ENCODE measurements at regions not wholly inside any gene's neighbourhood (a gene's known extent, or its start where the extent isn't known, plus 50 kb on each side); places are given as distances from the start of the nearest gene placed in this dataset.

DNA sequence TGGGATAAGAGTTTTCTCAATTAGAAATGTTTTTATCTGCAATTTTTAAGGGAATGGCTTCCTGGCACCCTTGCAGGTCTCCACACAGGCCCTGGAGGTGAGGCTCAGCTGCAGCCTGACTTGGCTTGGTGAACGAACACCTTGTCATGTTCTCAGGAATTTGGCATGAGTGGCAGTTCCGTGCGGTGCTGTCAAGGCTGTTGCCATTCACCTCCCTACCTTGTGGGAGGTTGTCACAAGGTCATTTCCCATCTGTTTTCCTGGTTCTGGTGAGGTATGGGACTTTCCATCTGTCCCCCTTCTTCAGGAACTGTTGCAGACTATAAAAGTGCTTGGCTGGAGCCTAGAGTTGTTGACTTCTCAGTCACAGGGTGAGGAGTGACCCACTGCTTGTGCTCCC lies 82.9 kb downstream of the ELOVL4 start:
- DNase-seq, result no peak

DNA sequence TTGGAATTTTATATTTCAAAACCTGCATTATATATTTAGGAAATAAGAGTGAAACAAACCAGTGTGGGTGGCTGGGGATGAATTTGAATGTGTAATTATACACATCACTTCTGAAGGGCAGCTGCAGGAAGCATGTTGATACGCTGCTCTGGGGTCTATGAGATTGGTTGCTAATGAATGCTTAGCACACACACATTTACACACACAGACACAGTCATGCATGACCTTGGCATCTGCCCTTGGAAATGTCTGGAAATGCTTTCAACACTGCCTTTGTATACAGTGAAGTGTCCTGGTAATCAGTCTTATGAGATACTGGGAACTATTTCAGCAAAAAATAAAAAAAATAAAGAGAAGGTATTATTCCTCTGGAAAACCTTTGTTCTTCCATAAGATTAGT lies 83.4 kb downstream of the ELOVL4 start:
- DNase-seq, result no peak

DNA sequence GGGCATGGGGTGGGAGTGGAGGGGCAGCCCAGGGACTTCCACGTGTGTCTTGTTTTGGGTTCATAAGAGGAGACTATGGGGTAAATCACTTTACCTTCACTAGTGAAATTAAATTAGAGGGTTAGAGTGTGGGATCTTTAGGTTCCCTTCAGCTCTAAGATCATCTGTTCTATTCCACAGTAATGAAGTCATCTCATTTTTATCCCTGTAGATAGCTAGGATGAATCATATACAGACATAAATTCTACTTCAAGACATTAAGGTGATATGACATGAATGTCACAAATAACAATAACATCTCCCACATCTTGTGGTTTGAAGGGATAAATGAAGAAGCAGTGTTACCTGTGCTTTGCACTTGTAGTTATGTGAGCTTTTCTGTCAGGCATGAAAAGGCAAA lies 83.8 kb downstream of the ELOVL4 start:
- DNase-seq, result no peak

DNA sequence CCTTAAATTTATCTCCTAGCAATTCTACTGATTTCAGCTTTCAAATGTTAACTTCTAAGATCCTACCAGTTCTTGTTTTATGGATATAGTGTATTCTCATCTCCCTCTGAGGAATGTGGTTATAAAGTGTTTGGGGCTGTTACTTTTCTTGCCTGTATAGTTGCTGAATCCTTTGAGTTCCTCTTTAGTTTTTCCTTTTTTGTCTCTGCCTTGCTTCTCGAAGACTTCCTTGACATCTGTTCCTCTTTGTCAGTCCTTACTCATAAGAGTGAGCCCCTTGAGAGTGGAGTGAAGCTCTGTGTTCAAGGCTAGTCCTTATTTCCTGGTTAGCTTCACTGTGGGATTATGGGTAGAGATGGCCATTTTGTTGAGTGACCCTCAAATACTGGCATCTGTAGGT lies 84.6 kb downstream of the ELOVL4 start:
- no peak for DNase-seq

DNA sequence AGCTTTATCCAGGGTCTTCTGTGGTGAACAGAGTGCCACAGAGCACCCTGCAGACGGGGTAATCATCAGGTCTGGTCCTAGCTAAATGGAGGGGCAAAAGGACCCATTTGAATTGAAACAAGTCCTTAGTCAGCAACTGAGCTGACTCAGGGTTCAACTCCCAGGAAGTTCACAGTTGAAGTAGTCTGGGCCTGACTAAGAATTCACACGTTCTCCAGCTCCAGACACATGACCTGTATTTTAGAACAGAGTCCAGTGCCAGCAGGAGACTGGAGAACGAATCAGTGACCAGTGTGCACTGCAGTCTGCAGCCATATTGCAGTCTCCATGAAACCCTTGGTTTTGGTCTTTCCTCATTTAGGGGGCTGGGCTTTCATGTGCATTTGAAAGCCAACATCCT lies 85.2 kb downstream of the ELOVL4 start:
- DNase-seq, result no peak

DNA sequence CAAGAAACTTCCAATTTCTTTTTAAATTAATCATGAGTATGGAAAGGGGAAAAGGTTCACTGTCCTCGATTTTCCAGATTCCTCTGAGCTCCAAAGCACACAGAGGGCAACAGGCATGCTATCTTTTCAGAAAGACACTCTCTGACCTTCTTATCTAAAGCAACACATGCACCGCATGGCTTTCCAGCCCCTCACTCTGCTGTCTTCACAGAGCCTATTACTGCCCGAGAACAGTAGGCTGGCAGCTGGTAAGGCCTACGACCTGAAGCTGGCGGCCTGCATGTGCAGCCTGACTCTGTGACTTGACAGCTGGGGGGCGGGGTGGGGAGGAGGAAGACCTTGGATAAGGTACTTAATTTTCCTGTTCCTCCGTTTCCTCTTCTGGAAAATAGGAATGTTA lies 86.3 kb downstream of the ELOVL4 start:
- DNase-seq, result no peak

DNA sequence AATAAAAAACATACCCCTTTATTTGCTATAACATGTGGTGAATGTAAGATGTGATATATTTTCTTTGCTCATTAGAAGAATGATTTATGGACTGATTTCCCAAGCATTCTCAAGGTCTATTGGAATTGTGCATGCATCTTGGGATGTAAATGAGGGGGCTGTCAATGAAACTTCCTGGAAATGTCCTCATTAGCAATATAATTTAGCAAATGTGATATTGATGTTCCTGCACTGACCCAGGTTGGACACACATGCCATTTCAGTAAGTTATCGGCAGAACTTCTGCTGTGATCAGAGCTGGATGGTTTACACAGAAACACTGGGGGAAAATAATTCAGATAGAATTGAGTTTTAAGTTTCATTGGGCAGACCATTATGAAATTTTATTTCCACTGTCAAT lies 99.9 kb downstream of the ELOVL4 start:
- no peak for DNase-seq

DNA sequence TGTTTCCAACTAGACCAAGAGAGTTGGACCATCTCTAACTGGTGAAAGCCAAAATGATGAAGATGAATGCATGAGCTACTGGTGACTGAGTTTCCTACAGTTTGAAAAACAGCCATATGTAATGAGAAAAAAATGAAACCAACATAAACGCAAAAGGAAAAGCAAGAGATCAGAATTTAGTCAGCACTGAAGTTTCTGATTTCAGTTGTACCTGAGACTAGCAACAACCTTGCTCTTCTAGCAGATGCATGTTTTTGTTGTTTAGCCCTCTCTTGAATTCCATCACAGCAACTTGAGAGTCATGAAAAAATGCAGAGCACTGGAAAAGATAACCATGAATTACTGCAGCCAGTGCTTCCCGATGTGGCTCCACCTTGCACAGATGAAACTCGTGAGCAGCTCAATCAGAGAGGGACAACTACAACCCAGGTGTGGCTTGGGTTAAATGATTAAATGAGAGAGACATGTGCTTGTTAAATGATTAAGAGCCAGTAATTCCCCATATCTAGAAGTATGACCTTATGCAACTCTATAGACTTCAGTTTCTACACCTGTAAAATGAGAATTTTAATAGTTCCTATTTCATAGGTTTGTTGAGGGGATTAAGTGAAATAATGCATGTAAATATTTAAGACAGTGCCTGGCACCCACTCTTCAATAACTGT lies 104.8 kb downstream of the ELOVL4 start:
- DNase-seq, result no peak

DNA sequence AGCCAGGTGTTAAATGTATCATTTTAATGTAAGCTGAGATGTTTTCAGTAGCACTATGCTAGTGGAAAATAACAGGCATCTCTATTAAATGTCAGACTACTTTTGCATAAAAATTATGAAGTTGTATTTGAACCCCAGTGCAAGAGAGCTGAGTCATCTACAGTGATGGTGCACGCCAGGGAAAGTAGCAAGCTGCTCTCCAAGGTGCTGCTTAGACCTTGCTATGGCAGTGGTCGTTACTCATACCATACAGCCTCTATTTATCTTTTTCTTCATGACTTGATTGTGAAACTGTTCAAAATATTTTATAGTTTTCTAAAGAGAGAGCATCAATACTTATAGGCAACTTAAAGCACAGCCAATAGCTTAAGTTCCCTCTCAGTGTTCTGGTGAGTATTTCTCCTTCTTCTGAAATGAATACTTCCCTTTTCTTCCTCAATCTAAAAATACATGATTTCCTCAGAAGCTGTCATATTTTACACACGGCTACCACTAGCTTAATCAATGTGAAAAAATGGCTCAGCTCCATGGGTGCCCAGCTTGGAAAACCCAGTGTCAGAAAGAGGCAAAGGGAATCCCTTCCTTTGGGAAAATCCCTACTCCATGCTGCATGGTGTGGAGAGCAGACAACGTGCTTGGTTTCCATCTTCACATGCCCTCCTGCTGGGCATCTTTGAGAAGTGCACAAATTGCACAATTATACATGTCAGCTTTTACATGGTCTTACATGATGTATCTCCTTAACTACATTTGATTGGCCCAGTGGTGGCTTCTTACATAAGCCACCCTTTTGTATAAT lies 105.6 kb downstream of the ELOVL4 start:
- DNase-seq, result no peak

DNA sequence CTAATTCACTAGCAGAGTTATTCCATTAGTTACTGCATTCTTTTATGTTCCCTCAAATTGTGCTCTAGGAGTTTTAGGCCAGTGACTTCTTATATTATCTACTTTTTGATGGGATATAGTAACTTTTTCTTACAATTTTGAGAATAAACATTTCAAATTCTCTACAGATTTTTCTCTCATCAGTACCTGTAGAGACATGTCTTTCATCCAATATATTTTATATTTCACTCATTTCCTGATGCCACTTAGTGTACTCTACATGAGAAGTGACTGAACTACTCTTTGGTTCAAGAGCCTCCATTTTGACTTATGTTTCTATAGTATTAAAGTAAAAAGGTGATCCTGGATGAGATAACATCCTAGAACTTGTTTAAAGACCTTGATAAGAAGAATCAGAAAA lies 108.5 kb downstream of the ELOVL4 start:
- no peak for DNase-seq

DNA sequence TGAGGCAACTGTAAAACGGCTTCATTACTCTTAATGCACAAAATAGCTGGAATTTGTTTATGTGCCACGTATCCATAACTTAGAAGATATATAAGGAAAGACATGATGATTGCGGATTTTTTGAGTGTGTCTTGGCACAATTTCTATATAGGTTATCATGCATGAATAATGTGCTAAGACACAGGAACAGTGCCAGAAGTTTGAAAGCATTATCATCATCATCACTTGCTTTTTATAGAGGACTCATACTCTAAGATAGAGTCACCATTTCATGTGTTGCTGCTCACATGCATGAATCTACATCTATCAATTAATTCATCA lies 113.4 kb downstream of the ELOVL4 start:
- no peak for DNase-seq

DNA sequence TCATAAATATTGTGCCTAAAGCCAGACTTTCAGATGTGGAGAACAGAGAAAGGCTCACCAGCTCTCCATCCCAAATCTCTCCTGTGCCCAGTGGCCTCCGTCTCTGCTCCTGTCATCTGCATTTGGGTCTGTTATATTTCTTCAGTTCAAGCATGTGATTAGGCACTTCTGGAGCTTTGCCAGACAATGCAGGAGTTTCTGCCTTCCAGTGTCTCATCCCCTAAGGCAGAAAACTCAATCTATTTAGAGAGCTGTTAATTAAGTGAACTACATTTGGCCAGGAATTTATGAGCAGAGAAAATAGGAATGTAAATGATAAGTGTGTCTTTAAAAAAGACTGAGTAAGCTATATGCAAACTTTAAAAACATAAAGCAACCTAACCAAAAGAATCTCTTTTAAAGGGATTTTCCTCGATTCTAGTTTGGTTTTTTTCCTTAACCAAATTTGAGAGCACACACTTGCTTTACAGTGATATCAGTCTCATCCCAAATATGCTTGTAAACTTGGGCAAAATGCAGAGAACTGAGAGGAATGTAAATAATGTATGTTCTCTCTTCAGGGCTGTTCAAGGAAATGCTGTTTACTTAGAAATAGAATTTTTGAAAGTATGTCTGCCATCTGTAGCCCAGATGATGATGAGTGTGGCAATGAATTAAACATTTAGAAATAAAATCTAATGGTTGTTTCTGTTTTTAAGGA lies 113.9 kb downstream of the ELOVL4 start:
- no peak for DNase-seq

DNA sequence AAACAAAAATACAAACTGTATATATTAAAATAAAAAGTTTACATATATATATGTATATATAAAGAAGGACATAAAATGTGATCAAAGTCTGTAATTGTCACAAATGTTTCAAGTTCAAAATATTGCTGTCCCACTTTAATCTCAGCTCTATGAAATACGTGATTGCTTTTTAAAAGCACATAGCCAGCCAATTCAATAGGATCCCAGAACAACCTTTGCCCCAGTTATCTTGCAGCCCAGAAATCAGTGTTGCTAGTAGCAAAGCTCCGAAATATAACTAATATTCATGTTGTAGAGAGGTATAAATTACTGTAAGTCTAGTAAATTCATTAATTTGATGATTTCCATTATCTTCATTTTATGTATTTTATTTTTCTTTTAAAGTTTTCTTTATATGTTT lies 114.6 kb downstream of the ELOVL4 start:
- DNase-seq, result no peak

DNA sequence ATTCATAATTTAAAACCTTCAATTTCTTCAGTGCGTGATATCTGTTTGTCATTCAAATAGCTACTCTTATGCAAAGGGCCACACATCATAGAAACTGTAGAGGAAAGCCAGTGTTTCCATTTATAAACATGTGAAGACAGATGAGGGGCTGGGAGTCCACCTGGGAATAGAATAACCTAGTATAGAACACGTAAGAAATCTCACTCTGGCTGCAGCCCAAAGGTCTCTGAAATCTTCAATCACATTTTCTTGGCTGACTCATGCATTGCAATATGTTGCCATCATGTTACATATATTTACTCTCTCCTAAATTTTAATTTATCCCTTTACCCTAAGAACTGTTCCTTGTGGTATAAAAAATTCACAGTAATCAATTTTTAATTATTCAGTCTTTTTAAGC lies 123.2 kb downstream of the ELOVL4 start:
- no peak for DNase-seq

DNA sequence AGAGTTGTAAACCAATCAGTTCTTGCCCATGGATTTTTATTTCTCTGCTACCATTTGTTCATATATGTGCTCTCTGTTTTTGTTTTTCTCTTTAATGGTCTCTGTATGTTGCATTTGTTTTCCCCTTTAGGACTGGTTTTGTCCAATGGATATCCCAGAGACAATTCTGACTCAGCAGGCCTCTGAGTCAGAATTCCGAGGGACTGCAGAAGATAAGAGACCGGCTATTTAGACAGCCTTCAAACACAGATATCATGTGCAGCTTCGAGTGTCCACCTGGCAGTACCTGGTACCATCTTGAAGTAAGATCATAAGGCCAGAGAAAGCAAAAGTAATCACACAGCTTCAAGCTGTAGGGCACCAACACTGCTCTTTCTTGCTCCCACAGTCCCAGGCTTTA lies 125.5 kb downstream of the ELOVL4 start:
- DNase-seq, result no peak

DNA sequence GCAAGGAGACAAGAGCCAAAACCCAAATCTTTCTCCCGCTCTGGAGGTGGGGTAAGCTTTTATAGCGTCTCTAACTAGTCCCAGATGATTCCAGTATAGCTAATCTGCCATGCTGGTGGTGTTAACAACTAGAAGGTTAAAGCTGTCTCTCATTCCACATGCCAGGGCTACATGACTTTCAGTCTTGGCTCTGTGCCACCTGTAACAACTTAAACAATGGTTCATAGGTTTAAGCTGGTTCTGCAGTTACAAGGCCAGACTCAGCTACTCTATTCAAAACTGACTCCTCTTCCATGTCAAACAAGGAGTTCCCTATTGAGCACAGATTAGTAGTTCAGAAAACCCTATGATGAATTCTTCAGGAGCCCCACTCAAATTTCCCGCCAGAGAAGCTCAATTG lies 128.9 kb downstream of the ELOVL4 start:
- no peak for DNase-seq

DNA sequence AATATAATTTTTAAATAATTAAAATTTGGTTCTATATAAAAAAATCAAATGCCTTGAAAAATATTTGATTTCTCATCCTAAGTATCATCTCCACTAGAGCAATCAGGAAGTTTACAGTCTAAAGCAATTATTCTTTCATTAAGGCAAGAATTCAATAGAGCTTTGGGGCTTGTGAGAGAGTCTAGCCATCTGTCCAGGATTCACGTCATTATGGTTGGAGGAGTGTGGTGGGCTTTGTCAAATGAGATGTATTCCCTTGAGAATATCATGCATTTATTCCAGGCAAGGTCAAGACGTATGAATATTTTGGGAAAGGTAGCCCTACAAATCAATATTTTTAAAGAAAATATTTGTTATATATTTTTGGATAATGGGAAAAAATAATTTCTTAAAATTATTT lies 132.4 kb downstream of the ELOVL4 start:
- no peak for DNase-seq

DNA sequence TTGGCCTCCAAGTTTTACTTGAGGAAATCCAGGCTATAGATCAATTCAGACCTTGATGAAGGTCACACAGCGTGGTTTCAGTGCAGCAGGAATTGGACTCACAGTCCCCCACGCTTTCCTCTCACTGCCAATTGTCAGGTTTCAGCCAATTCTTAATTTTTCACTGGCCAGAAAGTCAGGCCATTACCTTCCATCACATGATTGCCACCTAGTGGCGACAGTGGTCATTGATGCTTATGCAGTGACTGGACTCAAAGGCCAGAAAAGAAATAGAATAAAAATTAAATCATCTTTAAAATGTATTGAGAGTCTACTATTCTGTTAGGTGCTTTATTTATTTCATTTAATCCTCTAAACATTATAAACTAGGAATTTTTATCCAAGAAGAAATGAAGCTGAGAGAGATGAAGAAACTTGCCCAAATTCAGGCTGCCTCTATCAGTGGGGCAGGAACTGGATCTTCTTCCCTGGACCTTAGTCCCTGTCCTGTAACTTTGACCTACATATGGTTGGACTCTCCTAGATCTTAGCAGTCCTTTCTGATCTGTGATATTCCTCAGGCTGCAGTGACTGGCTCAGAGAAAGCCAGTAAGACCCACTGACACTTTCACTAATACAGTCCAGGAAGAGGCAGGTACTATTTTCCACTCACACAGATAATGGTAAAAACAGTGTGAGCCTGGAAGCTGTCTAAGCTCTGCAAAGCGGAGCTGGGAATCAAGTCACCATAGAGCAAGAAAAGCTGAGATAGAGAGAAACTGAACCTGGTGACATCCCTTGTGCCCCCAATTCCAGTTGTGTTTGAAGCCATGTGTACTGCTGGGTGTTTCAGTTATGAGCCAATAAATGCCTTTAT lies 133.3 kb downstream of the ELOVL4 start:
- peak; percentile 55 for DNase-seq

DNA sequence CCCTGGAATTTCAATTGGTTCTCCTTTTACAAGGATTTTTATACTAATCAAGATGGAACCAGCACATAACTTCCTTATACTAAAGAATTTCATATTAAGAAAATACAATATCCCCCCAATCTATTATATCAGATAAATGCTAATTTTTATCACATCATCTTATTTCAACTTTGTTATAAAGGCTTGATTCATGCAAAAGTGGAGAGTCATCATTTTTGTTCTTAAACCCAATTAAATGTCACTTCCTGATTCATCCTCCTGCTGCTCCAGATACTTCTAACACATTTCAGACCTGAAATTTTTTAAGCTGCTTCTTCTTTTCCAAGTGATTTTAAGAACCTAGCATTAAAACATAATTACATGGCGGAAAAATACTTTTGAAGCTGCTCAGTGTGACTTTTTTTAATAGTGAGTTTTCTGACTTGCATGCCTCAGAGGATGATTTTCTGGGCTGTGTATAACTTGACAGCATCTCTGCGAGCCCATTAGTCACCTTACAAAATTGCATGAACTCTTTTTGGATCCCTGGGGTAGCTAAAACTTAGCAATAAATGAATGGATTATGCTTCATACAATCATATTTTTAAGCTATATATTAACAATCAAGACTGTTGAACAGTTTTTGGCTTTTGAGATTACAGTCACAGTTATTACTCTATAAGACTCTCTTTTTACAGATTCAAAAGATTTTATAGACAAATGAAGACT lies 134.1 kb downstream of the ELOVL4 start:
- DNase-seq, result no peak

DNA sequence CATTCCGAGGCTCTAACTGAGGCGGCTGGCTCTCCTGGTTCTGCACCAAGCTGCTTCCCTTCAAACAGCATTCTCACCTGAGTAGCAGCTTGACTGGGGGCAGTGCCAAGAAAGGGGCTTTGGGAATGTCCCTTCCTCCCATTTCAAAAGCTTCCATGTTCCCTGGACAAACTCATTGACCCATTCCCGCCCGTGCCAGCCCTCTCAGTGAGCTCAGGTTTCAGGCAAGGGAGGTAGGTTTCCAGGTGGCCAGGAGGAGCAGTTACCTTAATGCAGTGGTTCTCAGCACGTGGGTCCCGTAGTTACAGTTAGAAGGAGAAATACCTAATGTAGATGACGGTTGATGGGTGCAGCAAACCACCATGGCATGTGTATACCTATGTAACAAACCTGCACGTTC lies 135.2 kb downstream of the ELOVL4 start:
- no peak for DNase-seq

DNA sequence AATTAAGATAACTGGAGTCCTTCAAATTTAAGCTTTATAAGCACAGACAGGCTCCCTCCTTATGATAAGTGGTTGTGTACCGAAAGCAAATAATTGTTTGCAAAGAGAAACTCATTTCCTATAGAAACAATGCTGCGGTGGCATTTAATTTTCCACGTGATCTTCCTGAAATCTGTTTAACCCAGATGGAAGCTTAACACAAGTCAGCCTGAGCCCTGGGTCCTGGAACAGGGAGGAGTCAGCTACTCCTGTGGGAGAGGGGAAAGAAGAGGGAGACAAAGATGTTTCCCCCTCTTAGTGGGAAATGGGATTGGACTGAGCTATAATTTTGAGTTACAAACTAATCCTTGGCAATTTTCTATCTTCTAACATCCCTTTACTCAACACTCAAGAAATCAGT lies 136.5 kb downstream of the ELOVL4 start:
- no peak for DNase-seq

DNA sequence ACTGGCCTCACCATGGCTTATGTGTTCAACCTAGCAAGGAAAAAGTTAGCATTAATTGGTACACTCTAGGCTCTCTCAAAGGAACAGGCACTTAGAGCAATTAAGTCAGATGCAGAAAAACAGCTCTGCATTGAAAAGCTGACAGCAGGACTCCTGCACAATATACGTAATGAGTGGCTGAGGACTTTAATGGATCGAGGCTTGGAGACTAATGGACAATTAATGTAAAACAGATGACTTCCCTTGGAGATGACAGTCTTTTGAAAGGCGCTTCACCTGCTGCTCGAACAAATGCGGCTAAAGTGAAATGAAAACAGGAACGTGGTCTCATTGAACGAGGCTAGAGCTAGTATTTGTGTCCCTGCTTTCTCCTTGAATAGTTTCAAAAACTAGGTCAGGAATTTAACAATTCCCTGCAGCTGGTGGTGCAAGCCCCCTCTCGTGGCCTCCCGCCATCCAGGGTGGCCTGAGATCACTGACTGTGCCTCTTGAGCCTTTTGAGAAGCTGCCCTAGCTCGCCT lies 137.1 kb downstream of the ELOVL4 start:
- no peak for DNase-seq

DNA sequence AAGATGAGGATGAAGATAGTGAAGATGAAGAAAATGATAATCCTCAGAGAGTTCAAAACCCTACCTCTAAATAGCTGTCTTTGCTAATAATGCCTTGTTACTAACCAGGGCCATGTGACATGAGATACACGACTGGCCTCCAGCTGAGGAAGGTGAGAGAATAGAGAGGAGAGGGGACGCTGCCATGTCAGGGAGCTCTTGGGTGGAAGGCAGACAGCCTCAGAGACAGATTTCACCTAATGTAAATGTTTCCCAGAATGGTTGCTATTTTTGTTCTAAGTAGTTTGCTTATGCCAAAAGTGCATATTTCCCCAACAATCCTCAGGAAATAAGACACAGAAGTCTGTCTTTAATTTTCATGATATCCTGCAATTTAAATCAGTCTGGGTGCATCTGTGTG lies 138.4 kb downstream of the ELOVL4 start:
- DNase-seq, result no peak
